DOHH2 (cell line): ENCODE measurements at regions not wholly inside any gene's neighbourhood (a gene's known extent, or its start where the extent isn't known, plus 50 kb on each side); places are given as distances from the start of the nearest gene placed in this dataset.

ENCODE experiments used
- EZH2phosphoT487 ChIP-seq: fragments of 200-600 bp; sonication (generic); IDR thresholded peaks from 2 replicates; pipeline ENCODE4 v1.6.1; 2017; ENCODE audit warnings: borderline replicate concordance, mild to moderate bottlenecking, antibody characterized with exemption, low read length, moderate library complexity, mixed read lengths
- TF ChIP-seq, protein P1 (sequence below): fragments of 200-600 bp; sonication (generic); IDR thresholded peaks from one replicate; pipeline ENCODE4 v1.5.1; 2014; ENCODE audit warnings: antibody characterized with exemption, mild to moderate bottlenecking, low read depth, low read length; ENCODE audit not compliant: poor library complexity, severe bottlenecking

DNA sequence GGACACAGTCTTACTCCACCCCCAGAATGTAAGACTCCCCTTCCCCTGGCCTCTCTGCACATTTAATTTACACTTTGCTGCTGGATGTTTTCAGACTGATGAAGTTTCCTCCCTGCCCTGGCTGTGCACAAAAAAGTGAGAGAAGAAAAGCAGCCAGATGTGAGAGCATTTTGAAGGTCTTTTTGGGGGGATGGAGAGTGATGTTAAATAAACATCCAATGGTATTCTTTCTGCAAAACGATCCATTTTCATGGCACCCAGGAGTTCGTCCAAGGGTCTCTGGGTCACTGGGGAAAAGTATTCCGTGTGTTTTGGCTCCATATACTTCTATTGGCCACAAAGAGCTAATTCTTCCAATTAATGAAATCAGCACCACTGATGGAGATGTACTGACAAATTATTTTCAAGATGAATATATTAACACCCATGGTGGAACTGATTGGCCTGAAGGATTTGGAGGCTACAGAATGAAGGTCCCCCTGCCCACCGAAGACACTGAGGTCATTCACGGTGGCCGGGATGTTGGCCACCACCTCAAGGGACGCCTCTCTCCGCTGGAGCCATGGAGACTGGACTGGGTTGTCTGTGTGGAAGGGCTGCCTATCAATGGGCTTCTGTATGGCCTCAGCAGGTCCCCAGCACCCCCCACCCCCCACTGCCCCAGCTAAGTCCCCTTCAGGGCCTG lies 107.6 kb upstream of the PKDCC start:
- TF ChIP-seq, protein P1, sequence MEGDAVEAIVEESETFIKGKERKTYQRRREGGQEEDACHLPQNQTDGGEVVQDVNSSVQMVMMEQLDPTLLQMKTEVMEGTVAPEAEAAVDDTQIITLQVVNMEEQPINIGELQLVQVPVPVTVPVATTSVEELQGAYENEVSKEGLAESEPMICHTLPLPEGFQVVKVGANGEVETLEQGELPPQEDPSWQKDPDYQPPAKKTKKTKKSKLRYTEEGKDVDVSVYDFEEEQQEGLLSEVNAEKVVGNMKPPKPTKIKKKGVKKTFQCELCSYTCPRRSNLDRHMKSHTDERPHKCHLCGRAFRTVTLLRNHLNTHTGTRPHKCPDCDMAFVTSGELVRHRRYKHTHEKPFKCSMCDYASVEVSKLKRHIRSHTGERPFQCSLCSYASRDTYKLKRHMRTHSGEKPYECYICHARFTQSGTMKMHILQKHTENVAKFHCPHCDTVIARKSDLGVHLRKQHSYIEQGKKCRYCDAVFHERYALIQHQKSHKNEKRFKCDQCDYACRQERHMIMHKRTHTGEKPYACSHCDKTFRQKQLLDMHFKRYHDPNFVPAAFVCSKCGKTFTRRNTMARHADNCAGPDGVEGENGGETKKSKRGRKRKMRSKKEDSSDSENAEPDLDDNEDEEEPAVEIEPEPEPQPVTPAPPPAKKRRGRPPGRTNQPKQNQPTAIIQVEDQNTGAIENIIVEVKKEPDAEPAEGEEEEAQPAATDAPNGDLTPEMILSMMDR, result no peak
- no peak for TF ChIP-seq EZH2phosphoT487
